Fibroblast of villous mesenchyme (primary cell): ENCODE measurements at regions not wholly inside any gene's neighbourhood (a gene's known extent, or its start where the extent isn't known, plus 50 kb on each side); places are given as distances from the start of the nearest gene placed in this dataset.
"Not testable (repeated sequence)": the region's sequence is repeated elsewhere in the genome, so short reads cannot be mapped to it uniquely, and the experiment has no call there.

Source experiments
- DNase-seq: peaks from one replicate; pipeline ENCODE4 v3.0.0-alpha.2; 2010; ENCODE audit warnings: low read depth
- H3K4me3 ChIP-seq: 2 replicates; pipeline ENCODE4 v1.5.1; 2011; ENCODE audit warnings: low read depth, mild to moderate bottlenecking, low read length
- TF ChIP-seq, protein P1 (sequence below): IDR thresholded peaks from 2 replicates; pipeline ENCODE4 v1.5.1; 2012; ENCODE audit warnings: low read depth, mild to moderate bottlenecking, low read length; ENCODE audit not compliant: insufficient read depth

DNA sequence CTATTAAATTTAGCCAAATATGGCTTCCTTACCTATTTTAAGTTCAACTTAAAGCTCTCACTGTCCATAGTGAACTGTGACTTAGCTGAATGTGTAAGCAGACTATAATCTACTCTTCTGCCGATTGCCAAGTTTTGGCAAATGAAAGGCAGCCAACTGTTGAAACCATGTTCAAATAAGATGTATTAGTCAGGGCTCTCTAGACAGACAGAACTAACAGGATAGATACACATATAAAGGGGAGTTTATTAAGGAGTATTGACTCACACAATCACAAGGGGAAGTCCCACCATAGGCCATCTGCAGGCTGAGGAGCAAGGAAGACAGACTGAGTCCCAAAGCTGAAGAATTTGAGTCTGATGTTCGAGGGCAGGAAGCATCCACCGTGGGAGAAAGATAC lies 837.7 kb upstream of the AUTS2 start:
- no peak for DNase-seq
- TF ChIP-seq, protein P1, sequence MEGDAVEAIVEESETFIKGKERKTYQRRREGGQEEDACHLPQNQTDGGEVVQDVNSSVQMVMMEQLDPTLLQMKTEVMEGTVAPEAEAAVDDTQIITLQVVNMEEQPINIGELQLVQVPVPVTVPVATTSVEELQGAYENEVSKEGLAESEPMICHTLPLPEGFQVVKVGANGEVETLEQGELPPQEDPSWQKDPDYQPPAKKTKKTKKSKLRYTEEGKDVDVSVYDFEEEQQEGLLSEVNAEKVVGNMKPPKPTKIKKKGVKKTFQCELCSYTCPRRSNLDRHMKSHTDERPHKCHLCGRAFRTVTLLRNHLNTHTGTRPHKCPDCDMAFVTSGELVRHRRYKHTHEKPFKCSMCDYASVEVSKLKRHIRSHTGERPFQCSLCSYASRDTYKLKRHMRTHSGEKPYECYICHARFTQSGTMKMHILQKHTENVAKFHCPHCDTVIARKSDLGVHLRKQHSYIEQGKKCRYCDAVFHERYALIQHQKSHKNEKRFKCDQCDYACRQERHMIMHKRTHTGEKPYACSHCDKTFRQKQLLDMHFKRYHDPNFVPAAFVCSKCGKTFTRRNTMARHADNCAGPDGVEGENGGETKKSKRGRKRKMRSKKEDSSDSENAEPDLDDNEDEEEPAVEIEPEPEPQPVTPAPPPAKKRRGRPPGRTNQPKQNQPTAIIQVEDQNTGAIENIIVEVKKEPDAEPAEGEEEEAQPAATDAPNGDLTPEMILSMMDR, result no peak

DNA sequence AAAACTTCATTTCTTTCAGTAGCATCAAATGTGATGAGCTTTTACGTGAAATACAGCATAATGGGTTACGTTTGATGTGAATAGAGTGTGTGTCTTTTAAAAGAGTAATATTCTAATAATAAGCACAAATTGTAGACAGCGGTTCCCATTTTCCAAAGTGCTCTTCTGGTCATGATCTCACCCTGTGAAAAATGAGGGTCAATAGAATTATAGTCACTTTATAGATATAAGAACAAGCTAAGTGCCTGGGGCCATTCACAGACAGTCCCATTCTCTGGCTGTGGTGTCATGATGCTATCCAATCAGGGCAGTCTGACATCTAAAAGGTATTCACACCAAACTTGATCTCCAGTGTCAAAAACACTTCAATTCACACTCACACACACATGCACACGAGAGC lies 830.8 kb upstream of the AUTS2 start:
- no peak for DNase-seq
- TF ChIP-seq, protein P1, result no peak
- H3K4me3 ChIP-seq, result no peak overlapping the region

More for the DNA sequence above, 837.7 kb upstream of the AUTS2 start:
- no peak overlapping the region for H3K4me3 ChIP-seq

DNA sequence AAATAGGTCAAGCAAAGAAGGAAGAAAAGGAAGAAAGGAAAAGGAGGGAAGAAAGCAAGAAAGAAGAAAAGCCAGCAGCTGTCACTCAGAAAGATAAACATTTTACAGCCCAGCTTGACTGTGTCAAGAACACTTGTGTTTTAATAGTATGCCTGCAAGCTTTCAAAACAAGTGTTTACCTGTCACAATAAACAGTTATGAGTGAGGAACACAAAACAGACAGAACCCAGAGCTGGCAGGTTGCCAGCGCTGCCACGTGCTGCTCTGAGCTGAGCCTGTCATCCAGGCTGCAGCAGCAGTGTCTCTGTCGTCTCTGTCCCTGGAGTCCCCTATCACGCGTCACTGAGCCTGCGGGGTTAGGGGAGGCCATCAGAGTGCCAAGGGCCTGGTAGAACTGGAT lies 827.6 kb upstream of the AUTS2 start:
- no peak for DNase-seq
- no peak overlapping the region for H3K4me3 ChIP-seq
- TF ChIP-seq, protein P1, result no peak

DNA sequence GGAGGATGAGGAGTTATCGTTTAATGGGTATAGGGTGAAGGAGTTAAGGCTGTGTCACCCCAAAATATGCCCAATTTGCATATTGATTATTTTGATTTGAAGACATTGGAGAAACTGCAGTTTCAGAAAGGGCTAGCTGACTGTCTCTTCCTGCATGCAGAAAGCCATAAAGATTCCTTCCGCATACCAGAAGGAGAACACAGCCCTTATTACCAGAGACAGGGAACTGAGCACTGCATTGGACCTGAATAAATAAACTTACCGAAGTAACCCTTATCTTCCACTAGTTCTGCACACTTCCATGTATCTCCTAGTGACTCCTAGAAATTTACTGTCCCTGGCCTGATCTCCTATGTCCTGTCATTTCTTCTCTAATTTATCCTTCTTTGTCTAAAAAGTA lies 821.9 kb upstream of the AUTS2 start:
- TF ChIP-seq, protein P1, result no peak
- no peak for DNase-seq
- H3K4me3 ChIP-seq, result no peak overlapping the region

DNA sequence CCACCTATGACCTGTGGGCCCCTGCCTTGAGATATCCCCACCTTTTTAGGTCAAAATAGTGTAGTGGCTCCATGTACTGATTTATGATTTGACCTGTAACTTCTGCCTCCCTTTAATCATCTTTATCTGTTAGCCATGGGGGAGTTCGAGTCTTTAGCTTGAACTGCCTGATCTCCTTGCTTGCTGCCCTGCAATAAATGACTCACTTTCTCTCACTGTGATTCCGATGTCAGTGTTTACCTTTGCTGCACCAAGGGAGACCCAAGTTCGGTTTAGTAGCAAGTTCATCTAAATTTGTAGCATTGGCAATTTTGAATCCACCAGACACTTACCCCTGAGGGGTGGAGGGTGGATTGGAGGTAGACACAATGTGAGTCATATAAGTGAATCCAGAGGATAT lies 814.6 kb upstream of the AUTS2 start:
- DNase-seq, result no peak
- H3K4me3 ChIP-seq, result no peak overlapping the region
- TF ChIP-seq, protein P1, result no peak

DNA sequence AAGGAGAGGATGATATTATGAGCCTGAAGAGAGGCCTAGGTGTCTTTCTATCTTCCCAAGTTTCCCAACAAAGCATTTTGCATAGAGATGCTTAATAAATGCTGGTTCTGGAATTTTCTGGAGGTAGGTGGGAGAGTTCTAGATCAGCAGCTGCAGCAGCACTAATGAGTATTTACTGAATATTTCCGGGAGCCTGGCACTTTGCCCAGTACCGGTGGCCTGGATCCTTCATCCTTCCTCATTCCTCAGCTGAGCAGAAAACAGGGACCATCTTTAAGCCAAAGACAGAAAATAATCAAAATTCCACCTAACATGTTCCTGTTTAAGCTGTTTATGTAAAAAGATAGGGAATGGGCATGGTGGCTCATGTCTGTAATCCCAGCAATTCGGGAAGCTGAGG lies 813.2 kb upstream of the AUTS2 start:
- TF ChIP-seq, protein P1, result no peak
- no peak for DNase-seq
- H3K4me3 ChIP-seq, result no peak overlapping the region

DNA sequence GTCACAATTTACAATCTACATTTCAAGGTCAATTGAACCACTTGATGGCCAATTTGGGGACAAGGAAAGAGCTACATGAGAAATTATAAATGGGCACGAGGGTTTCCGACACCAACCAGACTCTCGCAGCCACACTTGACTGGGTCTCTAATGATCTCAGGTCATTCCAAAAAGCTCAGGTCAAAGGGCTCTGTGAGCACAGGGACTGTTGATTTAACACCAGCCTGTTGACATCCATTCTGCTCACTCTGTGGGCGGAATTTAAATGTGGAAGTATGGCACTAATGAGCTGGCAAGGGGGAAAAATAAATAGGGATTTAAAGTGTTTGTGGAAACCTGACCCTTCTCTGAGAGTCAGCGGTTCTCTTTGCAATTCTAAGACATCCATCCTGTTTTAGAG lies 810.7 kb upstream of the AUTS2 start:
- TF ChIP-seq, protein P1, result no peak
- H3K4me3 ChIP-seq, result no peak overlapping the region
- no peak for DNase-seq

DNA sequence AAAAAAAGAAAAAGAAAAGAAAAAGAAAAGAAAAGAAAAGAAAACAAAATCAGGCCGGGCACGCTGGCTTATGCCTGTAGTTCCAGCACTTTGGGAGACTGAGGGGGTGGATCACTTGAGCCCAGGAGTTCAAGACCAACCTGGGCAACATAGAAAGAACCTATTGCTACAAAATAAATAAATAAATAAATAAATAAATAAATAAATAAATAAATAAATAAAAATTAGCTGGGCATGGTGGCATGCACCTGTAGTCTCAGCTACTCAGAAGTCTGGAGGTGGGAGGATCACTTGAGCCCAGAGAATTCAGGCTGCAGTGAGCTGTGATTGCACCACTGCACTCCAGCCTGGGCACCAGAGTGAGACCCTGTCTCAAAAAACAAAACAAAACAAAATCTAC lies 809.7 kb upstream of the AUTS2 start:
- not testable (repeated sequence) for DNase-seq, H3K4me3 ChIP-seq
